Choroid plexus epithelial cell (primary cell): ENCODE measurements at regions not wholly inside any gene's neighbourhood (a gene's known extent, or its start where the extent isn't known, plus 50 kb on each side); places are given as distances from the start of the nearest gene placed in this dataset.
"Not testable (repeated sequence)": the region's sequence is repeated elsewhere in the genome, so short reads cannot be mapped to it uniquely, and the experiment has no call there.

Source experiments
- DNase-seq: peaks from one replicate; pipeline ENCODE4 v3.0.0-alpha.2; 2010; ENCODE audit warnings: low read depth
- H3K4me3 ChIP-seq: 2 replicates; pipeline ENCODE4 v1.5.1; 2011; ENCODE audit warnings: low read depth, mild to moderate bottlenecking, control low read depth, low read length, moderate library complexity
- TF ChIP-seq, protein P1 (sequence below): conservative IDR thresholded peaks from 2 replicates; pipeline ENCODE4 v1.5.1; 2011; ENCODE audit warnings: low read depth, mild to moderate bottlenecking, control low read depth, inconsistent platforms, low read length, moderate library complexity

DNA sequence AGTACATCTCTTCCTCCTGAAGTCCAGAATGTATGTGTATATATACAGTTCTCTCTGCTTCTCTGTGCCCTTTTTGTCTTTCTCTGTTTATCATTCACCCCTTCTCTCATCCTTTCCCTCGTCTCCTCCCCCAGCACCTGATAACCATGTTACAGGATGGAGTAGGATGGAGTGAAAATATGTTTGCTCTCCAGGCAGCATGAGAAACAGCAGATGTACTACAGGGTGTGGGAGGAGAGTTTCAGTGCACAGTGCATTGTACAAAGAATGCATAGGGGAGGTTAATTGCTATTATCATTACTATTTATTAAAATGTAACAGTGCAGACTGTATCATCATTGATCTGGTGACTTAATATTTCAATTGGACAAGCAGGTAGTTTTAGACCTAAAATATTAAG is 104.5 kb downstream of the MFAP3L start:
- TF ChIP-seq, protein P1, sequence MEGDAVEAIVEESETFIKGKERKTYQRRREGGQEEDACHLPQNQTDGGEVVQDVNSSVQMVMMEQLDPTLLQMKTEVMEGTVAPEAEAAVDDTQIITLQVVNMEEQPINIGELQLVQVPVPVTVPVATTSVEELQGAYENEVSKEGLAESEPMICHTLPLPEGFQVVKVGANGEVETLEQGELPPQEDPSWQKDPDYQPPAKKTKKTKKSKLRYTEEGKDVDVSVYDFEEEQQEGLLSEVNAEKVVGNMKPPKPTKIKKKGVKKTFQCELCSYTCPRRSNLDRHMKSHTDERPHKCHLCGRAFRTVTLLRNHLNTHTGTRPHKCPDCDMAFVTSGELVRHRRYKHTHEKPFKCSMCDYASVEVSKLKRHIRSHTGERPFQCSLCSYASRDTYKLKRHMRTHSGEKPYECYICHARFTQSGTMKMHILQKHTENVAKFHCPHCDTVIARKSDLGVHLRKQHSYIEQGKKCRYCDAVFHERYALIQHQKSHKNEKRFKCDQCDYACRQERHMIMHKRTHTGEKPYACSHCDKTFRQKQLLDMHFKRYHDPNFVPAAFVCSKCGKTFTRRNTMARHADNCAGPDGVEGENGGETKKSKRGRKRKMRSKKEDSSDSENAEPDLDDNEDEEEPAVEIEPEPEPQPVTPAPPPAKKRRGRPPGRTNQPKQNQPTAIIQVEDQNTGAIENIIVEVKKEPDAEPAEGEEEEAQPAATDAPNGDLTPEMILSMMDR: no peak
- no peak for DNase-seq
- H3K4me3 ChIP-seq: no peak overlapping the region

DNA sequence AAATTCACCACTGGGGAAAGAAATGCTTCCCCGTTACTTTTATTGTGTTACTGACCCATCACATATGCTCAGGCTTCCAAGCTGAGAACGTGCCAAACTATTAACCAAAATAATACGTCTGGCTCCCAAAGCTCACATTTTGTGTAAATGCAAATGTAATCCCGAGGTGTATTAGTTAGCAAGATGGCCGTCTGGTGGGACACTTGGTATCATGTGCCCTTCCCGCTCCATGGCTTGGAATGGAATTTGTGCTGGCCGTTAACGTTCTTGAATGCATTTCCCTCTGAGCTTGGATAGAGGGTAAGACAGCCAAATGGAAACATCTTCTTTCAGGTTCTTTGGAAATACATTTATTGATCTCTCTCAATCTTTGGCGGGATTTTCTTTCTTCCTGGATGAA is 105.0 kb downstream of the MFAP3L start:
- no peak for DNase-seq
- TF ChIP-seq, protein P1: no peak
- no peak overlapping the region for H3K4me3 ChIP-seq

DNA sequence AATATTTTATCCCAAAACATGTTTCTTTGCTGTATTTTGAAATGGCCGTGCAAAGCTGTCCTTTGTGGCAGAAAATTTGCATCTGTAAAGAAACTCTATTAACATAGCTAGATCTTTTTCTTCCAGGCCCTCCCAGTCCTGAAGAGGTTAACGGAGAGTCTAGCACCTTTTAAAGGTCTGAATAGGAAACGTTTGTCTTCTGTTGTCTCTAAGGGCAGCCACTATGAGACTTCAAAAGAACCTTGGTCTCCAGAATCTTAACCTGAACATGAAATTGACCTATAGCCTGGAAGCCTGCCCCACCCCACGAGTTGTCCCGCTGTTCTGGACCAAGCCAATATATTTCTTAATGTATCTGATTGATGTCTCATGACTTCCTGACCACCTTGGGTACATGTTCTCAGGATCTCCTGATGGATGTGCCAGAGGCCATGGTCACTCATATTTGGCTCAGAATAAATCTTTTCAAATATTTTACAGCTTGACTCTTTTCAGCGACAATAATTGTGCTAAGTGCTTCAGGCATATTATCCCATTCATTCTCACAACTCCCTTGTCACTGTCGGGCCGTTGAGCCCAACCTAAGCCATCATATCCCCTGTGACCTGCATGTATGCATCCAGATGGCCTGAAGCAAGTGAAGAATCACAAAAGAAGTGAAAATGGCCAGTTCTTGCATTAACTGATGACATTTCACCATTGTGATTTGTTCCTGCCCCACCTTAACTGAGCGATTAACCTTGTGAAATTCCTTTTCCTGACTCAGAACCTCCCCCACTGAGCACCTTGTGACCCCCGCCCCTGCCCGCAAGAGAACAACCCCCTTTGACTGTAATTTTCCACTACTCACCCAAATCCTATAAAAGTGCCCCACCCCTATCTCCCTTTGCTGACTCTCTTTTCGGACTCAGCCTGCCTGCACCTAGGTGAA is 106.7 kb downstream of the MFAP3L start:
- not testable (repeated sequence) for DNase-seq

DNA sequence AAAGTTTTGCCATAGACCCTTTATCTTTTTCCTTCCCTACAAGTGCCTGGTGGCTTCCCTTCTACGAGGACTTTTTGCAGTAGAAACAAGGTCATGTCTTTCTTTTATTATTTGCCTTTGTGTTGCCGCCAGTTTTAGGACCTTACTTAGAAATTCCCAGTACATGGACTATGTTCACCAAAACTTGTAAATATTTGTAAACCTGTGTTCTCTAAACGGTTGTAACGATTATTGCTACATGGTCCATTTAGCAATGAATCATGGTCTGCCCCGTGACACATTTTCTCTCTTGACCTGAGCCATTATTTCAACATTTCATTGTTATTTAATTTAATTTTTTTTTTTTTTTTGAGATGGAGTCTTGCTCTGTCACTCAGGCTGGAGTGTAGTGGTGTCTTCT is 110.7 kb downstream of the MFAP3L start:
- TF ChIP-seq, protein P1: no peak
- no peak for DNase-seq
- no peak overlapping the region for H3K4me3 ChIP-seq

More for the DNA sequence above, 106.7 kb downstream of the MFAP3L start:
- H3K4me3 ChIP-seq: not testable (repeated sequence)

DNA sequence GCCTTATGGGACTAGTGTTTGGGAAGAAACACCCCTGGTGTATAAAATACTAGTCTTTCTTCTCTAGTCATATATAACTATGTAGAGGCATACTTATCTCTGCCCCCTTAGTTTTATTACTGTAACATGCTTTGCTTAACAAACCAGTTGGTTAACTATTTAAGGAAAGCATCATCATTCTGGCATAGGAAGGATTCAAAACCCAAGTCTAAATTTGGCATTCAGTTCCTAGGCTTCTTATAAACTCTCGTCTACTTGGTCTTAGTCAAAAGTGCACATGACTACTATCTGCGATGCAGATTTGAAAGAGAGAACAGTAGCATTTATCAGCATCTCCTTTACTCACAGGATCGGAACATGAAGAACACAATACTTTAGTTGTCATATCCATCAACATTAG is 111.3 kb downstream of the MFAP3L start:
- TF ChIP-seq, protein P1: no peak
- H3K4me3 ChIP-seq: no peak overlapping the region
- DNase-seq: no peak

DNA sequence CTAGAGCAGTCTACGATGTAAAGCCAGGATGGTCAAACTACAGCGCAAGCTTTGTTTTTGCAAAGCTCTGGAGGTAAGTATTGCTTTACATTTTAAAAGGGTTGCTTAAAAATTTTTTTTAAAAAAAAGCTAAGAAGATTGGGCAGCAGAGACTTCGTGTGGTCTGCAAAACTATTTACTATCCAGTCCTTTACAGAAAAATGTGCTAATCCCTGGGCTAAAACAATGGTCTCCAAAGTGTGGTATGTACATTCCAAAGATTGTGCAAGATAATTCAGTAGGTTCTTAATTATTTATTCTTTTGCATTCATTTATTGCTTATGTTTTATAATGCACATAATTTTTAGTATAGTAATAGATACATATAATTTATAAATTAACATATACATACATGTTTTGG is 113.2 kb downstream of the MFAP3L start:
- DNase-seq: no peak
- TF ChIP-seq, protein P1: no peak
- H3K4me3 ChIP-seq: no peak overlapping the region

DNA sequence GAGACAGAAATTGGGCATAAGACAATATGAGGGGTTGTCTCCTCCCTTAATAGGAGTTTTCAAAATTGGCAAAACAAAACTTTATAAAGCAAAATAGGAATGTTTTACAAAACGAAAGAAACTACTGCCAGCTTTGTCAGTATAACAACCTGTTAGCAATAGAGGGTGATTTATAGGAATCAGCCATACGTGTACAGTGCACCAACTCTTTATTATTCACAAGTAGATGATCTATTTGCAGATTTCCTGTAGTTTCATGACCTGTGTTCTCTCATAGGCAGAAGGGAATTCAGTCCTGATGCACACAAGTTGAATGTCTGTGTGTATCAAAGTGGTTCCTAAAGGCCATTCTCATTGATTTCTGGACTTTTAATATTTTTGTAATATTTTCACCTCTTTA is 116.3 kb downstream of the MFAP3L start:
- TF ChIP-seq, protein P1: no peak
- H3K4me3 ChIP-seq: no peak overlapping the region
- no peak for DNase-seq
